H9 (cell line): ENCODE measurements at regions not wholly inside any gene's neighbourhood (a gene's known extent, or its start where the extent isn't known, plus 50 kb on each side); places are given as distances from the start of the nearest gene placed in this dataset.

Experiments
- DNase-seq: peaks from one replicate; pipeline ENCODE4 v3.0.0-alpha.2; 2017
- H2AFZ ChIP-seq: one replicate; pipeline ENCODE4 v1.6.1; 2013; ENCODE audit warnings: mild to moderate bottlenecking, low read length, control low read depth, moderate library complexity
- H2AK5ac ChIP-seq: 2 replicates; pipeline ENCODE4 v1.6.1; 2013; ENCODE audit warnings: low read length, control low read depth, mixed read lengths; ENCODE audit not compliant: insufficient read length
- H2BK120ac ChIP-seq: one replicate; pipeline ENCODE4 v1.6.1; 2013; ENCODE audit warnings: low read depth, mild to moderate bottlenecking, low read length, control low read depth, inconsistent platforms; ENCODE audit not compliant: poor library complexity, severe bottlenecking
- H2BK12ac ChIP-seq: 2 replicates; pipeline ENCODE4 v1.6.1; 2013; ENCODE audit warnings: low read length, control low read depth, mixed read lengths, low read depth; ENCODE audit not compliant: insufficient read length
- H2BK15ac ChIP-seq: 2 replicates; pipeline ENCODE4 v1.6.1; 2013; ENCODE audit warnings: low read depth, low read length, control low read depth
- H2BK20ac ChIP-seq: one replicate; pipeline ENCODE4 v1.6.1; 2013; ENCODE audit warnings: low read depth, mild to moderate bottlenecking, low read length, control low read depth, inconsistent platforms; ENCODE audit not compliant: poor library complexity, severe bottlenecking
- H2BK5ac ChIP-seq: 2 replicates; pipeline ENCODE4 v1.6.1; 2013; ENCODE audit warnings: low read length, control low read depth, mixed read lengths; ENCODE audit not compliant: insufficient read length
- H3K14ac ChIP-seq: 2 replicates; pipeline ENCODE4 v1.6.1; 2013; ENCODE audit warnings: low read length, control low read depth; ENCODE audit not compliant: insufficient read depth
- H3K18ac ChIP-seq: 2 replicates; pipeline ENCODE4 v1.6.1; 2013; ENCODE audit warnings: low read depth, mild to moderate bottlenecking, mixed read lengths, low read length, control low read depth; ENCODE audit not compliant: insufficient read length
- H3K23ac ChIP-seq: 2 replicates; pipeline ENCODE4 v1.6.1; 2013; ENCODE audit warnings: low read length, control low read depth, mixed read lengths, low read depth; ENCODE audit not compliant: insufficient read length
- H3K23me2 ChIP-seq: 2 replicates; pipeline ENCODE4 v1.6.1; 2013; ENCODE audit warnings: low read depth, mild to moderate bottlenecking, mixed read lengths, low read length, control low read depth; ENCODE audit not compliant: insufficient read length, poor library complexity, severe bottlenecking
- H3K27ac ChIP-seq: 2 replicates; pipeline ENCODE4 v1.5.1; 2013; ENCODE audit warnings: low read length, control low read depth, mixed read lengths, low read depth; ENCODE audit not compliant: insufficient read length
- H3K27me3 ChIP-seq: 2 replicates; pipeline ENCODE4 v1.6.1; 2013; ENCODE audit warnings: low read length, control low read depth, inconsistent platforms; ENCODE audit not compliant: insufficient read depth
- H3K4ac ChIP-seq: 2 replicates; pipeline ENCODE4 v1.6.1; 2013; ENCODE audit warnings: low read depth, mild to moderate bottlenecking, control low read depth, inconsistent platforms, low read length, moderate library complexity
- H3K4me1 ChIP-seq: 2 replicates; pipeline ENCODE4 v1.6.1; 2013; ENCODE audit warnings: low read length, control low read depth, inconsistent platforms; ENCODE audit not compliant: insufficient read depth
- H3K4me2 ChIP-seq: 2 replicates; pipeline ENCODE4 v1.6.1; 2013; ENCODE audit warnings: low read length, control low read depth, mixed read lengths; ENCODE audit not compliant: insufficient read length, insufficient read depth
- H3K56ac ChIP-seq: 2 replicates; pipeline ENCODE4 v1.6.1; 2013; ENCODE audit warnings: low read depth, mild to moderate bottlenecking, mixed read lengths, low read length, control low read depth; ENCODE audit not compliant: insufficient read length
- H3K79me1 ChIP-seq: 2 replicates; pipeline ENCODE4 v1.6.1; 2013; ENCODE audit warnings: low read depth, mild to moderate bottlenecking, moderate library complexity, low read length, control low read depth, inconsistent platforms; ENCODE audit not compliant: insufficient read depth, poor library complexity, severe bottlenecking
- H3K79me2 ChIP-seq: 2 replicates; pipeline ENCODE4 v1.6.1; 2013; ENCODE audit warnings: low read length, control low read depth, inconsistent platforms; ENCODE audit not compliant: insufficient read depth
- H3K9ac ChIP-seq: 2 replicates; pipeline ENCODE4 v1.6.1; 2013; ENCODE audit warnings: low read length, control low read depth, mixed read lengths; ENCODE audit not compliant: insufficient read length; ENCODE audit errors: extremely low read depth
- H3K9me3 ChIP-seq: one replicate; pipeline ENCODE4 v1.6.1; 2013; ENCODE audit warnings: low read depth, low read length, inconsistent platforms; ENCODE audit not compliant: control insufficient read depth
- H3T11ph ChIP-seq: one replicate; pipeline ENCODE4 v1.6.1; 2013; ENCODE audit warnings: mild to moderate bottlenecking, low read length, control low read depth, inconsistent platforms
- H4K20me1 ChIP-seq: one replicate; pipeline ENCODE4 v1.6.1; 2013; ENCODE audit not compliant: control insufficient read depth, insufficient read length, insufficient read depth
- H4K5ac ChIP-seq: 2 replicates; pipeline ENCODE4 v1.6.1; 2013; ENCODE audit warnings: low read depth, mild to moderate bottlenecking, mixed read lengths, low read length, control low read depth; ENCODE audit not compliant: insufficient read length
- H4K8ac ChIP-seq: replicated peaks from 2 replicates; pipeline ENCODE4 v1.6.1; 2013; ENCODE audit warnings: low read length, control low read depth, mixed read lengths, low read depth; ENCODE audit not compliant: insufficient read length
- H4K91ac ChIP-seq: 2 replicates; pipeline ENCODE4 v1.6.1; 2013; ENCODE audit warnings: low read depth, mild to moderate bottlenecking, moderate library complexity, mixed read lengths, low read length, control low read depth; ENCODE audit not compliant: insufficient read length
- H3K27ac Mint-ChIP-seq, 3 experiments: 2 replicates in 2 of 3; 3 replicates in 1 of 3; pipeline ENCODE4 v1.8.0; 2020 to 2021; ENCODE audit warnings: mixed read lengths in 3 of 3, mild to moderate bottlenecking in 1 of 3, moderate library complexity in 1 of 3
- H3K27me3 Mint-ChIP-seq: 2 replicates; pipeline ENCODE4 v1.8.0; 2021; ENCODE audit warnings: low read depth, mild to moderate bottlenecking, moderate library complexity, mixed read lengths
- H3K36me3 Mint-ChIP-seq, 3 experiments: 2 replicates in 2 of 3; 3 replicates in 1 of 3; pipeline ENCODE4 v1.8.0; 2020 to 2021; ENCODE audit warnings: low read depth in 3 of 3, mixed read lengths in 3 of 3; ENCODE audit not compliant: insufficient read depth in 1 of 3
- H3K4me1 Mint-ChIP-seq, 2 experiments: 2 replicates each; pipeline ENCODE4 v1.8.0; 2020; ENCODE audit warnings: mixed read lengths in 2 of 2
- H3K4me3 Mint-ChIP-seq, 2 experiments: 2 replicates in 1 of 2; 3 replicates in 1 of 2; pipeline ENCODE4 v1.8.0; 2020 to 2021; ENCODE audit warnings: mild to moderate bottlenecking in 2 of 2, mixed read lengths in 2 of 2, moderate library complexity in 1 of 2
- H3K9me3 Mint-ChIP-seq, 2 experiments: 2 replicates in 1 of 2; 3 replicates in 1 of 2; pipeline ENCODE4 v1.8.0; 2020; ENCODE audit warnings: mild to moderate bottlenecking in 2 of 2, mixed read lengths in 2 of 2, moderate library complexity in 1 of 2
- WGBS: extraction: QIAGEN DNeasy Blood & Tissue Kit; methylation state at CpG from one replicate; pipeline ENCODE4 v1.1.7; 2013; ENCODE audit warnings: missing lambda C conversion rate, low lambda C conversion rate, mixed read lengths; ENCODE audit not compliant: insufficient read length; ENCODE audit errors: extremely low coverage; 5-methylcytosine and 5-hydroxymethylcytosine counted together
- TF ChIP-seq, protein P1 (sequence below): fragments of 200-600 bp; sonication (generic); conservative IDR thresholded peaks from 3 replicates; pipeline ENCODE4 v1.8.0; 2021; ENCODE audit warnings: antibody characterized with exemption, mild to moderate bottlenecking

DNA sequence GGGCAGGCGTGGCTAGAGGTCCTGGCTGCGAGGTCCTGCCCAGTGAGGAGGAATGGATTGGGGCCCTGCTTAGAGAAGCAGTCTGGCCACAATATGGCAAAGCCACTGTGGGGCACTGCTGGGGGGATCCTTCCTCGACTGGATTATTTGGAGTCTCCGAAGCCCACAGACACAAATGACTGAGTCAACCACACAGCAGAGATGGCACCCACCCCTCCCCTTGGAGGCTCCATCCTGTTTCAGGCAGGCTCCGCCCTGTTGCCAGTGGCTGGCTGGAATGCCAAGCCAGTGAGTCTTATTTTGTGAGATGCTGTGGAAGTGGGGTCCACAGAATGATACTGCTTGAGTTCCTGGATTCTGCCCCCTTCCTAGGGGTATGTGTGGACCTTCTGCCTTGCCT, 363.9 kb downstream of the PPP1R2C start:
- no peaks in the 10 kb centered on the region for H3K27me3 ChIP-seq
- H3K4me1 Mint-ChIP-seq: no peaks in the 10 kb centered on the region

More for the DNA sequence above, 363.9 kb downstream of the PPP1R2C start:
- Histone ChIP-seq H3K79me2 (no peaks in the 10 kb centered on the region), H3K23me2 (no peaks in the 10 kb centered on the region), H3K27ac (no peak overlapping the region), H3K4me2 (no peak overlapping the region), H2AK5ac (no peak overlapping the region), H3K14ac (no peak overlapping the region), H2AFZ (no peak overlapping the region), H3K18ac (no peak overlapping the region), H3K9me3 (no peaks in the 10 kb centered on the region), H4K8ac (no peak overlapping the region), H2BK15ac (no peak overlapping the region), H2BK5ac (no peak overlapping the region), H2BK12ac (no peak overlapping the region), H3K9ac (no peak overlapping the region), H4K5ac (no peak overlapping the region), H4K91ac (no peak overlapping the region), H3K4ac (no peak overlapping the region), H4K20me1 (no peaks in the 10 kb centered on the region), H3K4me1 (no peaks in the 10 kb centered on the region), H3K79me1 (no peaks in the 10 kb centered on the region), H3T11ph (no peak overlapping the region), H3K23ac (no peak overlapping the region), H2BK20ac (no peak overlapping the region), H3K56ac (no peak overlapping the region), H2BK120ac (no peak overlapping the region)
- no CpG with 5 or more reads among the region's 5 CpGs for WGBS
- H3K9me3 Mint-ChIP-seq: peaks cover 9 to 59% of the 10 kb centered on the region in 2 experiments; a peak in 4 of 5 replicates
- H3K27me3 Mint-ChIP-seq: no peaks in the 10 kb centered on the region
- H3K27ac Mint-ChIP-seq: no peak overlapping the region
- DNase-seq: no peak
- TF ChIP-seq, protein P1, sequence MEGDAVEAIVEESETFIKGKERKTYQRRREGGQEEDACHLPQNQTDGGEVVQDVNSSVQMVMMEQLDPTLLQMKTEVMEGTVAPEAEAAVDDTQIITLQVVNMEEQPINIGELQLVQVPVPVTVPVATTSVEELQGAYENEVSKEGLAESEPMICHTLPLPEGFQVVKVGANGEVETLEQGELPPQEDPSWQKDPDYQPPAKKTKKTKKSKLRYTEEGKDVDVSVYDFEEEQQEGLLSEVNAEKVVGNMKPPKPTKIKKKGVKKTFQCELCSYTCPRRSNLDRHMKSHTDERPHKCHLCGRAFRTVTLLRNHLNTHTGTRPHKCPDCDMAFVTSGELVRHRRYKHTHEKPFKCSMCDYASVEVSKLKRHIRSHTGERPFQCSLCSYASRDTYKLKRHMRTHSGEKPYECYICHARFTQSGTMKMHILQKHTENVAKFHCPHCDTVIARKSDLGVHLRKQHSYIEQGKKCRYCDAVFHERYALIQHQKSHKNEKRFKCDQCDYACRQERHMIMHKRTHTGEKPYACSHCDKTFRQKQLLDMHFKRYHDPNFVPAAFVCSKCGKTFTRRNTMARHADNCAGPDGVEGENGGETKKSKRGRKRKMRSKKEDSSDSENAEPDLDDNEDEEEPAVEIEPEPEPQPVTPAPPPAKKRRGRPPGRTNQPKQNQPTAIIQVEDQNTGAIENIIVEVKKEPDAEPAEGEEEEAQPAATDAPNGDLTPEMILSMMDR: no peak
- H3K36me3 Mint-ChIP-seq: peaks cover 0 to 11% (median 10%) of the 10 kb centered on the region in 3 experiments; a peak in 4 of 7 replicates
- H3K4me3 Mint-ChIP-seq: no peak overlapping the region
